ENCODE measurements at regions not wholly inside any gene's neighbourhood (a gene's known extent, or its start where the extent isn't known, plus 50 kb on each side); places are given as distances from the start of the nearest gene placed in this dataset.

DNA sequence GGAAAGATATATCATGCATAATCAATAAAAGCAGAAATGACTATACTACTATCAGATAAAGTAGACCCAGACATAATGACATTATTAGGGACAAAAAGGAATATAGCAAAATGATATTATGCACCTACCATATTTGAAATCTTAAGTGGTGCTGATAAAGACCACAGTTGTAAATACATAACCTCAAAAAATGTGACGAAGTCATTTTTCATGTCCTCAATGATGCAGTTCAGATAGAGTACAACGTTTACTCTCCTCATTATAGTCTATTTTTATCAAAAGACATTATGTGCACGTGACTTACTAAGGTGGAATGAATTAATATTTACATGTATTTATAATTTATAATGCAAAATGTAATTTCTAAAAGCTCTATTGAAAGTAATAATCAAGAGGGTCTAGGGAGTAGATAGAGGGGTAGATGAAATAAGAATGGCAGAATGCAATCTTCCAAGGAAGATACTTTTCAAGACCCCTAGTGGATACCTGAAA lies 61.7 kb upstream of the TNFSF4 start:
- Histone ChIP-seq H3K36me3 (ENCODE audit: control insufficient read depth in 1 of 2, insufficient read depth in 2 of 2, low read length in 2 of 2) (no peaks in the 10 kb centered on the region), H2AFZ (ENCODE audit: low read depth, low read length, poor library complexity, severe bottlenecking) (no peak overlapping the region), H3K9me2 (ENCODE audit: insufficient read depth) (no peaks in the 10 kb centered on the region), H3K4me1 (ENCODE audit: control insufficient read depth in 1 of 2, insufficient read depth in 2 of 2, low read length in 2 of 2) (peaks cover 0 to 14% of the 10 kb centered on the region in 2 experiments; a peak in 1 of 4 replicates), H3K79me2 (ENCODE audit: insufficient read depth, low read length) (no peaks in the 10 kb centered on the region), H3K27ac (ENCODE audit: low read depth, low read length) (no peak overlapping the region), H3K9me3 (ENCODE audit: control insufficient read depth in 1 of 2, insufficient read depth in 1 of 2, low read depth in 1 of 2, low read length in 2 of 2) (no peaks in the 10 kb centered on the region), H3K4me2 (ENCODE audit: low read length) (no peak overlapping the region), H3K27me3 (ENCODE audit: insufficient read depth, low read length) (no peaks in the 10 kb centered on the region), H3K4me3 (replicated peaks in 1 of 2; ENCODE audit: low read depth in 1 of 2, low read length in 2 of 2) (no peak overlapping the region), H4K20me1 (ENCODE audit: insufficient read depth) (no peaks in the 10 kb centered on the region), H3K9ac (ENCODE audit: low read length) (no peak overlapping the region)
- ATAC-seq (no peak), DNase-seq (ENCODE audit: low read depth, low spot score) (no peak)
- intact Hi-C loops (cut with micrococcal nuclease): no loop called here
- CTCF ChIA-PET: no interaction called here
- RAD21 ChIA-PET (ENCODE audit: low non-redundant PET in 1 of 2, low total read pairs in 2 of 2, uncharacterized antibody in 2 of 2, unreplicated experiment in 2 of 2): no interaction called here
- TF ChIP-seq MAX (IDR thresholded peaks at IDR 0.05) (no peak), EGR1 (IDR thresholded peaks at IDR 0.05; ENCODE audit: low read depth) (no peak), TCF7L2 (IDR thresholded peaks at IDR 0.05; ENCODE audit: borderline replicate concordance, extremely low read depth, insufficient read depth, insufficient read length) (no peak), ELF1 (IDR thresholded peaks at IDR 0.05; ENCODE audit: borderline replicate concordance, low read depth) (no peak), CEBPB (IDR thresholded peaks at IDR 0.05; ENCODE audit: low read depth) (no peak), FOSL1 (IDR thresholded peaks at IDR 0.05; ENCODE audit: low read depth) (no peak), YY1 (IDR thresholded peaks at IDR 0.05; ENCODE audit: extremely low read depth, insufficient replicate concordance, low read depth, low read length) (no peak), REST (IDR thresholded peaks at IDR 0.05; ENCODE audit: low read depth) (no peak), EZH2 (IDR thresholded peaks at IDR 0.05) (no peak), ZBTB33 (IDR thresholded peaks at IDR 0.05; ENCODE audit: extremely low read depth, insufficient replicate concordance, low read length) (no peak), POLR2AphosphoS5 (IDR thresholded peaks at IDR 0.05; ENCODE audit: low read depth, low read length) (no peak), JUND (IDR thresholded peaks at IDR 0.05) (no peak), SIN3A (IDR thresholded peaks at IDR 0.05; ENCODE audit: low read depth) (no peak), POLR2A (IDR thresholded peaks at IDR 0.05; ENCODE audit: borderline replicate concordance, extremely low read depth, insufficient read depth, insufficient read length) (no peak)
- TF ChIP-seq, protein P1, sequence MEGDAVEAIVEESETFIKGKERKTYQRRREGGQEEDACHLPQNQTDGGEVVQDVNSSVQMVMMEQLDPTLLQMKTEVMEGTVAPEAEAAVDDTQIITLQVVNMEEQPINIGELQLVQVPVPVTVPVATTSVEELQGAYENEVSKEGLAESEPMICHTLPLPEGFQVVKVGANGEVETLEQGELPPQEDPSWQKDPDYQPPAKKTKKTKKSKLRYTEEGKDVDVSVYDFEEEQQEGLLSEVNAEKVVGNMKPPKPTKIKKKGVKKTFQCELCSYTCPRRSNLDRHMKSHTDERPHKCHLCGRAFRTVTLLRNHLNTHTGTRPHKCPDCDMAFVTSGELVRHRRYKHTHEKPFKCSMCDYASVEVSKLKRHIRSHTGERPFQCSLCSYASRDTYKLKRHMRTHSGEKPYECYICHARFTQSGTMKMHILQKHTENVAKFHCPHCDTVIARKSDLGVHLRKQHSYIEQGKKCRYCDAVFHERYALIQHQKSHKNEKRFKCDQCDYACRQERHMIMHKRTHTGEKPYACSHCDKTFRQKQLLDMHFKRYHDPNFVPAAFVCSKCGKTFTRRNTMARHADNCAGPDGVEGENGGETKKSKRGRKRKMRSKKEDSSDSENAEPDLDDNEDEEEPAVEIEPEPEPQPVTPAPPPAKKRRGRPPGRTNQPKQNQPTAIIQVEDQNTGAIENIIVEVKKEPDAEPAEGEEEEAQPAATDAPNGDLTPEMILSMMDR (IDR thresholded peaks at IDR 0.05 in 2 of 3, conservative IDR thresholded peaks at IDR 0.05 in 1 of 3; ENCODE audit: borderline replicate concordance in 1 of 3, insufficient read depth in 1 of 3, low read depth in 2 of 3, low read length in 2 of 3): no peak
- BruUV-seq (replicated peaks): no TSS peak
- POLR2A ChIA-PET: no interaction called here
